ENCODE measurements at regions not wholly inside any gene's neighbourhood (a gene's known extent, or its start where the extent isn't known, plus 50 kb on each side); places are given as distances from the start of the nearest gene placed in this dataset.
"Not testable (repeated sequence)": the region's sequence is repeated elsewhere in the genome, so short reads cannot be mapped to it uniquely, and the experiment has no call there.

DNA sequence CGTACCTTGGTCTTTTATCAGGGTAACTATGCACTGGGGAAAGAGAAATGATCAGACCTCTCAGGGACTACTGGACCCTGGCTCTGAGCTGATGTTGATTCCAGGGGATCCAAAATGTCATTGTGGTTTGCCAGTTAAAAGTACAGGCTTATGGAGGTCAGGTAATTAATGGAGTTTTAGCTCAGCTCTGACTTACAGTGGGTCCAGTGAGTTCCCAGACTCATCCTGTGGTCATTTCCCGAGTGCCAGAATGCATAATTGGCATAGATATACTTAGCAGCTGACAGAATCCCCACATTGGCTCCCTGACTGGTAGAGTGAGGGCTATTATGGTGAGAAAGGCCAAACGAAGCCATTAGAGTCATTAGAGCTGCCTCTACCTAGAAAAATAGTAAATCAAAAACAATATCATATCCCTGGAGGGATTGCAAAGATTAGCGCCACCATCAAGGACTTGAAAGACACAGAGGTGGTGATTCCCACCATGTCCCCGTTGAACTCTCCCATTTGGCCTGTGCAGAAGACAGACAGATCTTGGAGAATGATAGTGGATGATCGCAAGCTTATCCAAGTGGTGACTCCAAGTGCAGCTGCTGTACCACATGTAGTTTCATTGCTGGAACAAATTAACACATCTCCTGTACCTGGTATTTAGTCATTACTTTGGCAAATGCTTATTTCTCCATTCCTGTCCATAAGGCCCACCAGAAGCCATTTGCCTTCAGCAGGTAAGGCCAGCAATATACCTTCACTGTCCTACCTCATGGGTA, 152.4 kb downstream of the THBS2 start:
- TF ChIP-seq, protein P1, sequence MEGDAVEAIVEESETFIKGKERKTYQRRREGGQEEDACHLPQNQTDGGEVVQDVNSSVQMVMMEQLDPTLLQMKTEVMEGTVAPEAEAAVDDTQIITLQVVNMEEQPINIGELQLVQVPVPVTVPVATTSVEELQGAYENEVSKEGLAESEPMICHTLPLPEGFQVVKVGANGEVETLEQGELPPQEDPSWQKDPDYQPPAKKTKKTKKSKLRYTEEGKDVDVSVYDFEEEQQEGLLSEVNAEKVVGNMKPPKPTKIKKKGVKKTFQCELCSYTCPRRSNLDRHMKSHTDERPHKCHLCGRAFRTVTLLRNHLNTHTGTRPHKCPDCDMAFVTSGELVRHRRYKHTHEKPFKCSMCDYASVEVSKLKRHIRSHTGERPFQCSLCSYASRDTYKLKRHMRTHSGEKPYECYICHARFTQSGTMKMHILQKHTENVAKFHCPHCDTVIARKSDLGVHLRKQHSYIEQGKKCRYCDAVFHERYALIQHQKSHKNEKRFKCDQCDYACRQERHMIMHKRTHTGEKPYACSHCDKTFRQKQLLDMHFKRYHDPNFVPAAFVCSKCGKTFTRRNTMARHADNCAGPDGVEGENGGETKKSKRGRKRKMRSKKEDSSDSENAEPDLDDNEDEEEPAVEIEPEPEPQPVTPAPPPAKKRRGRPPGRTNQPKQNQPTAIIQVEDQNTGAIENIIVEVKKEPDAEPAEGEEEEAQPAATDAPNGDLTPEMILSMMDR (IDR thresholded peaks at IDR 0.05): no peak
- TF ChIP-seq POLR2A (IDR thresholded peaks at IDR 0.05): no peak
- WGBS, 2 donors: 63 to 73% methylated on average over 6 of the region's 6 CpGs
- Histone ChIP-seq H3K9me3 (no peaks in the 10 kb centered on the region), H3K27me3 (no peaks in the 10 kb centered on the region), H3K36me3 (replicated peaks in 1 of 2; ENCODE audit: insufficient read depth in 1 of 2, low read depth in 2 of 2) (no peaks in the 10 kb centered on the region), H3K4me3 (no peak overlapping the region), H3K4me1 (no peaks in the 10 kb centered on the region), H3K27ac (no peak overlapping the region)
- ATAC-seq (no peak), DNase-seq (no peak)
- intact Hi-C loops (cut with DNase I): no loop called here

GRCh38 chr6:169099411-169100202, 154.0 kb downstream of the THBS2 start:
- TF ChIP-seq, protein P1 (IDR thresholded peaks at IDR 0.05): no peak
- TF ChIP-seq POLR2A (IDR thresholded peaks at IDR 0.05): no peak

DNA sequence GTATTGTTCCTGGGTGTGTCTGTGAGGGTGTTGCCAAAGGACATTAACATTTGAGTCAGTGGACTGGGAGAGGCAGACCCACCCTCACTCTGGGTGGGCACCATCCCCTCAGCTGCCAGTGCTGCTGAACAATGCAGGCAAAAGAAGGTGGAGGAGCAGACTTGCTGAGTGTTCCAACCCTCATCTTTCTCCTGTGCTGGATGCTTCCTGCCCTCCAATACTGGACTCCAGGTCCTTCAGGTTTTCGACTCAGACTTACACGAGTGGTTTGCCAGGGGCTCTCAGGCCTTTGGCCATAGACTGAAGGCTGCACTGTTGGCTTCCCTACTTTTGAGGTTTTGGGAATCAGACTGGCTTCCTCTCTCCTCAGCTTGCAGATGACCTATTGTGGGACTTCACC, 155.0 kb downstream of the THBS2 start:
- ATAC-seq; H3K4me3 ChIP-seq; H3K36me3 ChIP-seq (replicated peaks in 1 of 2; ENCODE audit: insufficient read depth in 1 of 2, low read depth in 2 of 2); intact Hi-C loops (cut with DNase I); H3K27ac ChIP-seq; DNase-seq; H3K9me3 ChIP-seq; H3K27me3 ChIP-seq; H3K4me1 ChIP-seq: not testable (repeated sequence)
- 55 to 56% methylated on average over 2 of the region's 2 CpGs for WGBS, 2 donors

More at GRCh38 chr6:169099411-169100202, 154.0 kb downstream of the THBS2 start:
- H3K27ac ChIP-seq: no peak overlapping the region
- no peaks in the 10 kb centered on the region for H3K9me3 ChIP-seq
- no peak overlapping the region for H3K4me3 ChIP-seq
- H3K36me3 ChIP-seq (replicated peaks in 1 of 2; ENCODE audit: insufficient read depth in 1 of 2, low read depth in 2 of 2): no peaks in the 10 kb centered on the region
- WGBS, 2 donors: 35 to 54% methylated on average over 5 of the region's 5 CpGs
- ATAC-seq (no peak), DNase-seq (no peak)
- intact Hi-C loops (cut with DNase I): no loop called here
- H3K27me3 ChIP-seq: no peaks in the 10 kb centered on the region
- no peaks in the 10 kb centered on the region for H3K4me1 ChIP-seq

DNA sequence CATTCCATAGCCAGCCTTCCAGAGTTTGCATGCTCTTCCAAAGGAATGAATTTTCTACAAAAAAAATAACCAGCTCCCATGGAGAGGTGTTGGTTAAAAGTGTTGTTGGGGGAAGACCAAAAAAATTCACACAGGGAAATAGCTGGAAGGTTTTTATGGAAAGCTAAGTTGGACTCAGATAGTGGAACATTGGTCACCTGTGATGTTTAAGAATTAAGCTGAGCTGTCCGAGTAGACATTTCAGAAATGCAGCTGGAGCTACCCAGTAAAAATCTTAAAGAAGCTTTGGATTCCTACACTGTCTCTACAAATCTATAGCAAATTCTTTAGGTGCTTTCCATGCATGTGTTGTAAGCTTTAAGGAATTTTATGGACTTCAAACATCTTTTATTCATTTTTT, 155.5 kb downstream of the THBS2 start:
- Histone ChIP-seq H3K4me1 (no peaks in the 10 kb centered on the region), H3K9me3 (no peaks in the 10 kb centered on the region), H3K27me3 (no peaks in the 10 kb centered on the region), H3K4me3 (no peak overlapping the region), H3K27ac (no peak overlapping the region), H3K36me3 (replicated peaks in 1 of 2; ENCODE audit: insufficient read depth in 1 of 2, low read depth in 2 of 2) (no peaks in the 10 kb centered on the region)
- ATAC-seq (no peak), DNase-seq (no peak)
- no peak for TF ChIP-seq POLR2A (IDR thresholded peaks at IDR 0.05)
- TF ChIP-seq, protein P1 (IDR thresholded peaks at IDR 0.05): no peak
- intact Hi-C loops (cut with DNase I): no loop called here
- WGBS, 2 donors: 31 to 48% methylated on average over 1 of the region's 1 CpG

GRCh38 chr6:169097381-169097959, 156.2 kb downstream of the THBS2 start:
- no peaks in the 10 kb centered on the region for H3K9me3 ChIP-seq
- no peaks in the 10 kb centered on the region for H3K36me3 ChIP-seq (replicated peaks in 1 of 2; ENCODE audit: insufficient read depth in 1 of 2, low read depth in 2 of 2)
- no peak for ATAC-seq
- H3K27ac ChIP-seq: no peak overlapping the region
- no peak for DNase-seq
- no peaks in the 10 kb centered on the region for H3K27me3 ChIP-seq
- no peak overlapping the region for H3K4me3 ChIP-seq
- TF ChIP-seq POLR2A (IDR thresholded peaks at IDR 0.05): no peak
- TF ChIP-seq, protein P1 (IDR thresholded peaks at IDR 0.05): no peak
- WGBS, 2 donors: 68 to 80% methylated on average over 11 of the region's 11 CpGs
- intact Hi-C loops (cut with DNase I): no loop called here
- no peaks in the 10 kb centered on the region for H3K4me1 ChIP-seq

Measured in body of pancreas (tissue), 4 donors.